ENCODE measurements at regions not wholly inside any gene's neighbourhood (a gene's known extent, or its start where the extent isn't known, plus 50 kb on each side); places are given as distances from the start of the nearest gene placed in this dataset.
"Not testable (repeated sequence)": the region's sequence is repeated elsewhere in the genome, so short reads cannot be mapped to it uniquely, and the experiment has no call there.

DNA sequence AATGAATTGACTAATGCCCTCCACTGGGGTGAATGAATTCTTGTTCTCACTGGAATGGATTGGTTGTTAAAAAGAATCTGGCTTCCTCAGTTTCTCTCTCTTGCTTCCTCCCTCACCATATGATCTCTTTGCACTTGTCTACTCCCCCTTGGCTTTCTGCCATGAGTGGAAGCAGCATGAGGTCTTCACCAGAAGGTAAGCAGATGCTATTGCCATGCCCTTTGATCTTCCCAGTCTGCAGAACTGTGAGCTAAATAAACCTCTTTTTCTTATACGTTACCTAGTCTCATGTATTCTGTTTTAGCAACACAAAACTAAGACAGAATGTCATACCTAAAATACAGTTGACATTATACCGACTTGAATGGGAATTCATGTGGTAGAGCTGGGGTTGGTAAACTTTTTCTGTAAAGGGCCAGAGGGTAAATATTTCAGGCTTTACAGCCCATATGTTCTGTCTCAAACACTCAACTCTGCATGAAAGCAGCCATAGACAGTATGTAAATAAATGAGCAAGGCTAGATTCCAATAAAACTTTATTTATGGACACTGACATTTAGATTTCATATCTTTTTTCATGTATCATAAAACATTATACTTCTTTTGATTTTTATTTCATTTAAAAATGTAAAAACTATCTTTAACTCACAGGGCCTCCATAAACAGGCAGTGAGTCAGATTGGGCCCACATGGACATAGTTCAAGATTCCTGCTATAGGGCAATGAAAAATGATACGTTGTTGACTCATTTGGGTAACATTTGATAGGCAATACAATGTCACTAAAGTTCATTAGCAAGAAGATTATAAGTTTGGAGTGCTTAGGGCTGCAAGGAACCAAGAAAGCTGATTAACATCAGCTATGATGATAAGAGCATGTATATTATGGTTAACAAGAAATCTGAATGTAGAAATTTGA is 79.4 kb upstream of the TLE4 start:
- H3K9me3 Mint-ChIP-seq (ENCODE audit: unreplicated experiment) = no peaks in the 10 kb centered on the region
- no peaks in the 10 kb centered on the region for H3K27me3 ChIP-seq (ENCODE audit: insufficient read depth, low read length)
- no peak overlapping the region for H3K4me3 Mint-ChIP-seq (ENCODE audit: unreplicated experiment)

DNA sequence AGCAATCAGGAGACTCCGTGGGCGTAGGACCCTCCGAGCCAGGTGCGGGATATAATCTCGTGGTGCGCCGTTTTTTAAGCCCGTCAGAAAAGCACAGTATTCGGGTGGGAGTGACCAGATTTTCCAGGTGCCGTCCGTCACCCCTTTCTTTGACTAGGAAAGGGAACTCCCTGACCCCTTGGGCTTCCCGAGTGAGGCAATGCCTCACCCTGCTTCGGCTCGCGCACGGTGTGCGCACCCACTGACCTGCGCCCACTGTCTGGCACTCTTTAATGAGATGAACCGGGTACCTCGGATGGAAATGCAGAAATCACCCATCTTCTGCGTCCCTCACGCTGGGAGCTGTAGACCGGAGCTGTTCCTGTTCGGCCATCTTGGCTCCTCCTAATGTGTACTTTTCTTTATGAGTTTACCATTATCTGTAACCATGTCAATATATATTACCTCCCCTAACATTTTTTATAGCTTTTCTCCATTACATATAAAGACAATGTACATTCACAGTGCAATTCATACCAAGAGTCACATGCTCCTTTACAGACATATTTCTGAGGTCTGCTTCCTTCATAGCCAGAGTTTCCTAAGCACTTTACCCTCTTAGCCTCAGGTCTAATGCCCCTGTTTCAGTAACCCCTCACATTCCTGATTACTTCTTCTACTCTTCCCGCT is 71.4 kb upstream of the TLE4 start:
- not testable (repeated sequence) for H3K27me3 Mint-ChIP-seq (ENCODE audit: low read depth, unreplicated experiment); H4K20me1 ChIP-seq (ENCODE audit: insufficient read depth, low read length); H3K4me1 ChIP-seq (ENCODE audit: insufficient read depth, low read length); H3K4me1 Mint-ChIP-seq (ENCODE audit: low read depth, unreplicated experiment); H3K4me3 ChIP-seq (ENCODE audit: insufficient read depth, low read depth, low read length); FAIRE-seq; H3K27me3 ChIP-seq (ENCODE audit: insufficient read depth, low read length); H2AFZ ChIP-seq (ENCODE audit: low read depth, low read length); H3K27ac Mint-ChIP-seq (ENCODE audit: unreplicated experiment); H3K36me3 ChIP-seq (ENCODE audit: insufficient read depth, low read length); H3K4me3 Mint-ChIP-seq (ENCODE audit: unreplicated experiment); H3K4me2 ChIP-seq (ENCODE audit: low read length); H3K9me3 Mint-ChIP-seq (ENCODE audit: unreplicated experiment); H3K36me3 Mint-ChIP-seq (ENCODE audit: low read depth, unreplicated experiment); H3K27ac ChIP-seq (ENCODE audit: low read depth, low read length); H3K79me2 ChIP-seq (ENCODE audit: insufficient read depth, low read length); H3K9ac ChIP-seq (ENCODE audit: low read length); H3K9me3 ChIP-seq (ENCODE audit: insufficient read depth, low read depth, low read length); DNase-seq (ENCODE audit: low read depth)

More for the DNA sequence above, 79.4 kb upstream of the TLE4 start:
- FAIRE-seq (no peak), DNase-seq (ENCODE audit: low read depth) (no peak)
- Mint-ChIP-seq H3K27ac (ENCODE audit: unreplicated experiment) (no peak overlapping the region), H3K4me1 (ENCODE audit: low read depth, unreplicated experiment) (peaks cover 9% of the 10 kb centered on the region), H3K27me3 (ENCODE audit: low read depth, unreplicated experiment) (no peaks in the 10 kb centered on the region), H3K36me3 (ENCODE audit: low read depth, unreplicated experiment) (no peaks in the 10 kb centered on the region)
- H3K9ac ChIP-seq (ENCODE audit: low read length) = no peak overlapping the region
- H3K4me1 ChIP-seq (ENCODE audit: insufficient read depth, low read length) = peaks cover 11% of the 10 kb centered on the region
- no peak for TF ChIP-seq EZH2 (IDR thresholded peaks at IDR 0.05; ENCODE audit: insufficient read depth, low read length)
- TF ChIP-seq, protein P1, sequence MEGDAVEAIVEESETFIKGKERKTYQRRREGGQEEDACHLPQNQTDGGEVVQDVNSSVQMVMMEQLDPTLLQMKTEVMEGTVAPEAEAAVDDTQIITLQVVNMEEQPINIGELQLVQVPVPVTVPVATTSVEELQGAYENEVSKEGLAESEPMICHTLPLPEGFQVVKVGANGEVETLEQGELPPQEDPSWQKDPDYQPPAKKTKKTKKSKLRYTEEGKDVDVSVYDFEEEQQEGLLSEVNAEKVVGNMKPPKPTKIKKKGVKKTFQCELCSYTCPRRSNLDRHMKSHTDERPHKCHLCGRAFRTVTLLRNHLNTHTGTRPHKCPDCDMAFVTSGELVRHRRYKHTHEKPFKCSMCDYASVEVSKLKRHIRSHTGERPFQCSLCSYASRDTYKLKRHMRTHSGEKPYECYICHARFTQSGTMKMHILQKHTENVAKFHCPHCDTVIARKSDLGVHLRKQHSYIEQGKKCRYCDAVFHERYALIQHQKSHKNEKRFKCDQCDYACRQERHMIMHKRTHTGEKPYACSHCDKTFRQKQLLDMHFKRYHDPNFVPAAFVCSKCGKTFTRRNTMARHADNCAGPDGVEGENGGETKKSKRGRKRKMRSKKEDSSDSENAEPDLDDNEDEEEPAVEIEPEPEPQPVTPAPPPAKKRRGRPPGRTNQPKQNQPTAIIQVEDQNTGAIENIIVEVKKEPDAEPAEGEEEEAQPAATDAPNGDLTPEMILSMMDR (IDR thresholded peaks at IDR 0.05; ENCODE audit: insufficient read depth, low read depth, low read length) = no peak
- H3K79me2 ChIP-seq (ENCODE audit: insufficient read depth, low read length) = no peaks in the 10 kb centered on the region
- H3K4me2 ChIP-seq (ENCODE audit: low read length) = no peak overlapping the region
- H3K4me3 ChIP-seq (ENCODE audit: insufficient read depth, low read depth, low read length) = no peak overlapping the region
- H4K20me1 ChIP-seq (ENCODE audit: insufficient read depth, low read length) = no peaks in the 10 kb centered on the region
- H3K9me3 ChIP-seq (ENCODE audit: insufficient read depth, low read depth, low read length) = peaks cover 3% of the 10 kb centered on the region
- H3K27ac ChIP-seq (ENCODE audit: low read depth, low read length) = no peak overlapping the region
- no peaks in the 10 kb centered on the region for H3K36me3 ChIP-seq (ENCODE audit: insufficient read depth, low read length)
- H2AFZ ChIP-seq (ENCODE audit: low read depth, low read length) = no peak overlapping the region

DNA sequence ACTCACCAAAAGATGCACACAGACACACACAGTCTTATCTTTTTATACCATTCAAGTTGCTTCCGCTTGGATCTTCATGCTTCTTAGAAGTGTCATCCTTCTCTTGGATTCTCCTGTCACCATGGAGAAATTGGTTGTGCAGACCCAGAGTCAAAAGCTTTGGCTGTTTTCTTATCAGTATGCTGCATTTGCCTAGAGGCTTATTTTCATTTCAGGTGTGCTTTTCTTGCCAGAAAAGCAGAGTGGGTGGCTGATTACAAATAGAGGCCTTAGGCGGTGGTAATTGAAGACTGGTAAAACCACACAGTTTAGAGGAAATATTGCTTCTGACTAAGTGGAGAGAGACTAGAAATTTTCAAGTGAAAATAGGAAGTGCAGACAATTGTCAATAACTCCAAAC is 70.2 kb upstream of the TLE4 start:
- Histone ChIP-seq H3K9ac (ENCODE audit: low read length) (no peak overlapping the region), H3K4me1 (ENCODE audit: insufficient read depth, low read length) (no peaks in the 10 kb centered on the region), H3K36me3 (ENCODE audit: insufficient read depth, low read length) (no peaks in the 10 kb centered on the region), H3K4me3 (ENCODE audit: insufficient read depth, low read depth, low read length) (no peak overlapping the region), H2AFZ (ENCODE audit: low read depth, low read length) (no peak overlapping the region), H3K27me3 (ENCODE audit: insufficient read depth, low read length) (no peaks in the 10 kb centered on the region), H3K79me2 (ENCODE audit: insufficient read depth, low read length) (no peaks in the 10 kb centered on the region), H3K4me2 (ENCODE audit: low read length) (no peak overlapping the region), H3K27ac (ENCODE audit: low read depth, low read length) (no peak overlapping the region), H4K20me1 (ENCODE audit: insufficient read depth, low read length) (no peaks in the 10 kb centered on the region), H3K9me3 (ENCODE audit: insufficient read depth, low read depth, low read length) (no peaks in the 10 kb centered on the region)
- H3K27me3 Mint-ChIP-seq (ENCODE audit: low read depth, unreplicated experiment) = no peaks in the 10 kb centered on the region
- peaks cover 2% of the 10 kb centered on the region for H3K9me3 Mint-ChIP-seq (ENCODE audit: unreplicated experiment)
- FAIRE-seq (no peak), DNase-seq (ENCODE audit: low read depth) (no peak)
- no peak overlapping the region for H3K27ac Mint-ChIP-seq (ENCODE audit: unreplicated experiment)
- H3K4me3 Mint-ChIP-seq (ENCODE audit: unreplicated experiment) = no peak overlapping the region
- no peaks in the 10 kb centered on the region for H3K36me3 Mint-ChIP-seq (ENCODE audit: low read depth, unreplicated experiment)
- no peak for TF ChIP-seq EZH2 (IDR thresholded peaks at IDR 0.05; ENCODE audit: insufficient read depth, low read length)
- TF ChIP-seq, protein P1 (IDR thresholded peaks at IDR 0.05; ENCODE audit: insufficient read depth, low read depth, low read length) = no peak
- H3K4me1 Mint-ChIP-seq (ENCODE audit: low read depth, unreplicated experiment) = peaks cover 2% of the 10 kb centered on the region

Measured in astrocyte (in vitro differentiated cells and primary cell).